Caco-2 (cell line): ENCODE measurements at regions not wholly inside any gene's neighbourhood (a gene's known extent, or its start where the extent isn't known, plus 50 kb on each side); places are given as distances from the start of the nearest gene placed in this dataset.

ENCODE experiments used
- BruUV-seq: library from RNA; stranded (reverse); fragments of 400-500 nt; replicated peaks from 2 replicates; lab custom pipeline; 2021; lab: Mats Ljungman, UMichigan
- CTCF ChIA-PET: fragments of 300-600 bp; sonication (Branson Sonifier 250); formaldehyde crosslinking; loops from one replicate; lab custom pipeline; 2022; ENCODE audit warnings: antibody characterized with exemption; lab: Charles Lee
- POLR2A ChIA-PET: fragments of 300-600 bp; sonication (Branson Sonifier 250); formaldehyde crosslinking; loops from one replicate; lab custom pipeline; 2022; ENCODE audit warnings: antibody characterized with exemption; lab: Charles Lee
- DNase-seq, 2 experiments: peaks; one replicate each; pipeline versions ENCODE4 v3.0.0 to v3.0.0-alpha.2; 2020 to 2022
- H3K27me3 ChIP-seq: replicated peaks from 2 replicates; pipeline ENCODE4 v1.6.0; 2011; ENCODE audit warnings: low read length; ENCODE audit not compliant: control insufficient read depth, insufficient read depth
- H3K36me3 ChIP-seq: 2 replicates; pipeline ENCODE4 v1.5.1; 2011; ENCODE audit warnings: low read length; ENCODE audit not compliant: control insufficient read depth, insufficient read depth
- H3K4me1 ChIP-seq: fragments of 250-450 bp; sonication (Bioruptor Pico); 2 replicates; pipeline ENCODE4 v1.5.1; 2020; ENCODE audit warnings: mild to moderate bottlenecking
- H3K4me3 ChIP-seq: 2 replicates; pipeline ENCODE4 v1.5.1; 2011; ENCODE audit warnings: low read depth, mild to moderate bottlenecking, control low read depth, low read length
- H3K9me3 ChIP-seq: fragments of 250-450 bp; sonication (Bioruptor Pico); 2 replicates; pipeline ENCODE4 v1.5.1; 2020; ENCODE audit warnings: mild to moderate bottlenecking, moderate library complexity
- H3K27ac Mint-ChIP-seq: one replicate; pipeline ENCODE4 v1.8.0; 2022; ENCODE audit warnings: mixed read lengths; ENCODE audit not compliant: unreplicated experiment
- H3K27me3 Mint-ChIP-seq: one replicate; pipeline ENCODE4 v1.8.0; 2022; ENCODE audit warnings: mixed read lengths; ENCODE audit not compliant: insufficient read depth, unreplicated experiment
- H3K36me3 Mint-ChIP-seq: one replicate; pipeline ENCODE4 v1.8.0; 2022; ENCODE audit warnings: mild to moderate bottlenecking, mixed read lengths; ENCODE audit not compliant: insufficient read depth, unreplicated experiment
- H3K4me1 Mint-ChIP-seq: one replicate; pipeline ENCODE4 v1.8.0; 2022; ENCODE audit warnings: low read depth, mixed read lengths; ENCODE audit not compliant: unreplicated experiment
- H3K4me3 Mint-ChIP-seq: one replicate; pipeline ENCODE4 v1.8.0; 2022; ENCODE audit warnings: mild to moderate bottlenecking, moderate library complexity, mixed read lengths; ENCODE audit not compliant: unreplicated experiment
- H3K9me3 Mint-ChIP-seq: one replicate; pipeline ENCODE4 v1.8.0; 2022; ENCODE audit warnings: mixed read lengths; ENCODE audit not compliant: unreplicated experiment
- intact Hi-C: fragments of 100-400 bp; cut with micrococcal nuclease; formaldehyde crosslinking; loops from one replicate; pipeline ENCODE4 v1.10.0; 2022; ENCODE audit not compliant: unreplicated experiment
- TF ChIP-seq, protein P1 (sequence below), 2 experiments: fragments of 200-600 bp in 1 of 2; IDR thresholded peaks; 1 replicate in 1 of 2; 2 replicates in 1 of 2; pipeline versions ENCODE4 v1.5.1 to v1.8.0; 2011 to 2022; ENCODE audit warnings: antibody characterized with exemption in 1 of 2, control low read depth in 1 of 2, inconsistent platforms in 1 of 2, low read depth in 1 of 2, low read length in 1 of 2, mild to moderate bottlenecking in 1 of 2, moderate library complexity in 1 of 2; ENCODE audit not compliant: insufficient read depth in 1 of 2, severe bottlenecking in 1 of 2, unreplicated experiment in 1 of 2

DNA sequence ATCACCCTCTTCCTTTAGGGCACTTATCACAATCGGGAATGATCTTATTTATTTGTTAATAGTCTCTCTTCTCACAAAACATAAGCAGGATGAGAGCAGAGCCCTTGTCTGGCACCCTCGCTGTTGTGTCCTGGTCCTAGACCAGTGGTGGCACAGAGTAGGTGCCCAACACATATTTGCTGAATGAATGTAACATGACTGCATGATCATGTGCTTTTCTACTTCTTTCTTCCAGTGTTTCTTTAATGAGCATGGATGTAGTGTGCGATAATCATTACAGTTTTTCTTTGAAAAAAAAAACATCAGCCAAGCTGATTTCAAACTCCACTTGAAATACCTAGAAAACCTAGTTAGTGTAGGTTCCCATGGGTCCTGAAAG is 164.1 kb downstream of the CHIC2 start:
- TF ChIP-seq, protein P1, sequence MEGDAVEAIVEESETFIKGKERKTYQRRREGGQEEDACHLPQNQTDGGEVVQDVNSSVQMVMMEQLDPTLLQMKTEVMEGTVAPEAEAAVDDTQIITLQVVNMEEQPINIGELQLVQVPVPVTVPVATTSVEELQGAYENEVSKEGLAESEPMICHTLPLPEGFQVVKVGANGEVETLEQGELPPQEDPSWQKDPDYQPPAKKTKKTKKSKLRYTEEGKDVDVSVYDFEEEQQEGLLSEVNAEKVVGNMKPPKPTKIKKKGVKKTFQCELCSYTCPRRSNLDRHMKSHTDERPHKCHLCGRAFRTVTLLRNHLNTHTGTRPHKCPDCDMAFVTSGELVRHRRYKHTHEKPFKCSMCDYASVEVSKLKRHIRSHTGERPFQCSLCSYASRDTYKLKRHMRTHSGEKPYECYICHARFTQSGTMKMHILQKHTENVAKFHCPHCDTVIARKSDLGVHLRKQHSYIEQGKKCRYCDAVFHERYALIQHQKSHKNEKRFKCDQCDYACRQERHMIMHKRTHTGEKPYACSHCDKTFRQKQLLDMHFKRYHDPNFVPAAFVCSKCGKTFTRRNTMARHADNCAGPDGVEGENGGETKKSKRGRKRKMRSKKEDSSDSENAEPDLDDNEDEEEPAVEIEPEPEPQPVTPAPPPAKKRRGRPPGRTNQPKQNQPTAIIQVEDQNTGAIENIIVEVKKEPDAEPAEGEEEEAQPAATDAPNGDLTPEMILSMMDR (IDR thresholded peaks at IDR 0.05; ENCODE audit: insufficient read depth in 1 of 2, low read depth in 1 of 2, low read length in 1 of 2, severe bottlenecking in 1 of 2, unreplicated experiment in 1 of 2), result no peak
- no peaks in the 10 kb centered on the region for H3K9me3 ChIP-seq
- no peaks in the 10 kb centered on the region for H3K27me3 ChIP-seq
- Mint-ChIP-seq H3K9me3 (no peaks in the 10 kb centered on the region), H3K4me1 (peaks cover 4% of the 10 kb centered on the region), H3K4me3 (no peak overlapping the region), H3K27ac (no peak overlapping the region), H3K27me3 (no peaks in the 10 kb centered on the region), H3K36me3 (no peaks in the 10 kb centered on the region)
- ChIA-PET POLR2A (no interaction called here), CTCF (interaction anchor here (0.8 kb wide), 1 partner anchor 155 kb away, joined by 4 read pairs; no protein-coding TSS in a partner anchor)
- no TSS peak for BruUV-seq
- no peak overlapping the region for H3K4me3 ChIP-seq
- intact Hi-C loops, result loop anchor here (10.0 kb wide), 2 partner anchors 305 to 585 kb away; partner anchors contain the start of gene LNX1
- no peak for DNase-seq
- H3K36me3 ChIP-seq, result no peaks in the 10 kb centered on the region
- H3K4me1 ChIP-seq, result peaks cover 4% of the 10 kb centered on the region

DNA sequence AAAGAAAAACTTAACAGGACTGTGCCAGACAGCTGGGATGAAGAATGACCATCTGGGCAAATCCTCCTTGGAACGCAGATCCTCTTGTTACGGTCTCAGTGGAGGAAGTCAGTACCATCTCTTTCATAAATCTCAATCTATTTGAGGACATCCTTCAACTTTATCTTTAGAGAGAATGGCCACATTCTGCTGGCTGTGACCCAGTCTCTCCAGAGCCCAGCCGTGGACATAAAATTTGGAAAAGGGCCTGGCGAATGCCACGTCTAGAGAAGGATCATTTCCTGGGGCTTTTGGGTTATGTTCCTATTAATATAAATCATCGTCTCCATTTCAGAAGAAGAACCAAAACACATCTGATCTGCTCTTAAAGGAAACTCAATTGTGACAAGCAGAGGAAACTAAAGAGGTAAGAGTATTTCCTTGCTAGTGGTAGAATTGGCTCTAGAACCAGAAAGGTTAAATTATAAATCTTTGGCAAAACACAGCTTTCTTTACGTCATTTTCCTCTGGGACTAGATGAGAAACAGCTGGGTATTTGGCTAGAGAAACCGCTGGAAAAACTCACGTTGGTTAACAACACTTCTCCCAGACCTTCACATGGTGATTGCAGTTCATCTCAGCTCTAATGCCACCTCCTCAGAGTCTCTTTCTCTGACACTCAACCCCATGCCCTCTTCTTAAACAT is 164.7 kb downstream of the CHIC2 start:
- H3K9me3 Mint-ChIP-seq, result no peaks in the 10 kb centered on the region
- Histone ChIP-seq H3K27me3 (no peaks in the 10 kb centered on the region), H3K4me3 (no peak overlapping the region), H3K9me3 (no peaks in the 10 kb centered on the region), H3K4me1 (no peaks in the 10 kb centered on the region), H3K36me3 (no peaks in the 10 kb centered on the region)
- no peak overlapping the region for H3K4me3 Mint-ChIP-seq
- CTCF ChIA-PET, result no interaction called here
- BruUV-seq, result no TSS peak
- TF ChIP-seq, protein P1 (IDR thresholded peaks at IDR 0.05; ENCODE audit: insufficient read depth in 1 of 2, low read depth in 1 of 2, low read length in 1 of 2, severe bottlenecking in 1 of 2, unreplicated experiment in 1 of 2), result no peak
- H3K36me3 Mint-ChIP-seq, result no peaks in the 10 kb centered on the region
- no peak overlapping the region for H3K27ac Mint-ChIP-seq
- intact Hi-C loops, result loop anchor here (10.0 kb wide), 2 partner anchors 305 to 585 kb away; partner anchors contain the start of gene LNX1
- POLR2A ChIA-PET, result no interaction called here
- no peak for DNase-seq
- no peaks in the 10 kb centered on the region for H3K4me1 Mint-ChIP-seq
- H3K27me3 Mint-ChIP-seq, result no peaks in the 10 kb centered on the region

DNA sequence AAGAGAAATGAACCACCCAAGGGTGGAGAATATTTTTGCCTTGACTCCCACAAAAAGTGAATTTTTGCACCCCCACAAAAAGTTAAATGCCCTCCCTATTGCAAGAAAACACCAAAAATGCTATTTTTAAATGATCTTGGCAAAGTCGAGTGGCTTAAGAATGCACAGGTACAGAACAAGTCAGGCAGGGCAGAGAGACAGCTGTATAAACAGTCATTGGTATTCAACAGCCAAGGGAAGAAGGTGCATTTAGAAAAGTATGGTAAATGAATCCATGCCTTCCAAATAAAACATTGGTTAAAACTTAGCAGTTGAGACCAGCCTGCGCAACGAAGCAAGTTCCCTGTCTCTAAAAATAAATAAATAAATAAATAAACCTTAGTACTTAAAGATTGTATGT is 169.3 kb downstream of the CHIC2 start:
- H3K36me3 Mint-ChIP-seq, result no peaks in the 10 kb centered on the region
- H3K4me3 ChIP-seq, result no peak overlapping the region
- H3K27me3 Mint-ChIP-seq, result no peaks in the 10 kb centered on the region
- H3K27me3 ChIP-seq, result no peaks in the 10 kb centered on the region
- no TSS peak for BruUV-seq
- no peak for DNase-seq
- intact Hi-C loops, result no loop called here
- H3K27ac Mint-ChIP-seq, result no peak overlapping the region
- H3K9me3 ChIP-seq, result no peaks in the 10 kb centered on the region
- no peak overlapping the region for H3K4me3 Mint-ChIP-seq
- no peaks in the 10 kb centered on the region for H3K4me1 ChIP-seq
- no peaks in the 10 kb centered on the region for H3K4me1 Mint-ChIP-seq
- TF ChIP-seq, protein P1 (IDR thresholded peaks at IDR 0.05; ENCODE audit: insufficient read depth in 1 of 2, low read depth in 1 of 2, low read length in 1 of 2, severe bottlenecking in 1 of 2, unreplicated experiment in 1 of 2), result no peak
- ChIA-PET POLR2A (no interaction called here), CTCF (no interaction called here)
- no peaks in the 10 kb centered on the region for H3K36me3 ChIP-seq
- H3K9me3 Mint-ChIP-seq, result no peaks in the 10 kb centered on the region
